Fibroblast of the aortic adventitia (primary cell): ENCODE measurements at regions not wholly inside any gene's neighbourhood (a gene's known extent, or its start where the extent isn't known, plus 50 kb on each side); places are given as distances from the start of the nearest gene placed in this dataset.

ENCODE experiments used
- DNase-seq: peaks from one replicate; pipeline ENCODE4 v3.0.0-alpha.2; 2010; ENCODE audit warnings: low read depth
- H3K4me3 ChIP-seq: 2 replicates; pipeline ENCODE4 v1.5.1; 2011; ENCODE audit warnings: low read depth, mild to moderate bottlenecking, control low read depth, low read length, moderate library complexity
- CTCF ChIP-seq: IDR thresholded peaks from 2 replicates; pipeline ENCODE4 v1.5.1; 2011; ENCODE audit warnings: mild to moderate bottlenecking, low read length, control low read depth, inconsistent platforms; ENCODE audit not compliant: insufficient read depth

GRCh38 chr12:58248599-58248998, 307.2 kb downstream of the ATP23 start:
- no peak overlapping the region for H3K4me3 ChIP-seq
- no peak for DNase-seq
- TF ChIP-seq CTCF, result no peak

GRCh38 chr12:58249610-58250009, 308.2 kb downstream of the ATP23 start:
- no peak overlapping the region for H3K4me3 ChIP-seq
- no peak for DNase-seq
- no peak for TF ChIP-seq CTCF

- no peak overlapping the region for H3K4me3 ChIP-seq
- DNase-seq, result no peak
- TF ChIP-seq CTCF, result no peak
These were observed 308.7 kb downstream of the ATP23 start for GRCh38 chr12:58250077-58250476.

GRCh38 chr12:58252914-58253313, 311.5 kb downstream of the ATP23 start:
- TF ChIP-seq CTCF, result no peak

GRCh38 chr12:58253663-58254062, 312.3 kb downstream of the ATP23 start:
- TF ChIP-seq CTCF, result no peak
- no peak for DNase-seq
- H3K4me3 ChIP-seq, result no peak overlapping the region

More at GRCh38 chr12:58252914-58253313, 311.5 kb downstream of the ATP23 start:
- no peak for DNase-seq
- H3K4me3 ChIP-seq, result no peak overlapping the region

GRCh38 chr12:58254463-58255100, 313.2 kb downstream of the ATP23 start:
- no peak for DNase-seq
- TF ChIP-seq CTCF, result no peak
- H3K4me3 ChIP-seq, result no peak overlapping the region

- H3K4me3 ChIP-seq, result no peak overlapping the region
- no peak for DNase-seq
- no peak for TF ChIP-seq CTCF
These were observed 321.4 kb downstream of the ATP23 start for GRCh38 chr12:58262796-58263195.
